CD4-positive, alpha-beta T cell treated with Interleukin-4 for 1 hour (primary cell): ENCODE measurements at regions not wholly inside any gene's neighbourhood (a gene's known extent, or its start where the extent isn't known, plus 50 kb on each side); places are given as distances from the start of the nearest gene placed in this dataset.

Experiments
- DNase-seq, 2 donors: peaks; one replicate each; pipeline ENCODE4 v3.0.0-alpha.2; 2020 to 2022

GRCh38 chr12:75587340-75588106, 76.1 kb upstream of the KRR1 start:
- no peak for DNase-seq

DNA sequence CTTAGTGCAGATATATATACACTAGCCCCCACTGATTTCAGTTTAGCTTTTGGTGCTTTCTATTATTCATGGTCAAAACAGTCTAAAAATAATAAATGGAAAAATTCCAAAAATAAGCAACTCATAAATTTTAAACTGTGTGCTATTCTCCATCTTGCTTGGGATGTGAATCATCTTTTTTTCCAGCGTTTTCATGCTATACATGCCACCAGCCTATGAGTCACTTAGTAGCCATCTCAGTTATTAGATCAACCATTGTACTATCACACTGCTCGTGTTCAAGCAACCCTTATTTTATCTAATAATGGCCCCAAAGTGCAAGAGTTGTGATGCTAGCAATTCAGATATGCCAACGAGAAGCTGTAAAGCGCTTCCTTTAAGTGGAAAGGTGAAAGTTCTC, 73.9 kb upstream of the KRR1 start:
- no peak for DNase-seq

DNA sequence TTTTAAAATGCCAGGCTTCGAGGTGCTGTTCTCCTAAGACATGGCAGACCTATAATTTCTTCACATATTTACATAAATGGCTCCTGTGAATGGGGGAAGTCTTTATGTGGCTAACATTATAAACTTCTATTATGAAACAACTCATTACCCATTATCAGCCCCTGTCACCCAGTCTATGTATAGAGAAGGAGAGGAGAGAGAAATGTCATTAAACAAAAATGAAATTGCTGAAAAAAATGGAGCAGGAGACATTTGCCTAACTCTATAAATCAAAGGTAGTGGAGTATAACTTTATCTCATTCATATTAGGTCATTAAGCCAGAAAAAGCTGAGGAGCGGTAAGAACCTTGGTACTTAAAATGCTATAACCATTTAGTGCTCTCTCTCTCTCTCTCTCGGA, 71.9 kb upstream of the KRR1 start:
- DNase-seq, result no peak

- DNase-seq, result no peak
Observed at GRCh38 chr12:75581515-75581914, 70.1 kb upstream of the KRR1 start.

DNA sequence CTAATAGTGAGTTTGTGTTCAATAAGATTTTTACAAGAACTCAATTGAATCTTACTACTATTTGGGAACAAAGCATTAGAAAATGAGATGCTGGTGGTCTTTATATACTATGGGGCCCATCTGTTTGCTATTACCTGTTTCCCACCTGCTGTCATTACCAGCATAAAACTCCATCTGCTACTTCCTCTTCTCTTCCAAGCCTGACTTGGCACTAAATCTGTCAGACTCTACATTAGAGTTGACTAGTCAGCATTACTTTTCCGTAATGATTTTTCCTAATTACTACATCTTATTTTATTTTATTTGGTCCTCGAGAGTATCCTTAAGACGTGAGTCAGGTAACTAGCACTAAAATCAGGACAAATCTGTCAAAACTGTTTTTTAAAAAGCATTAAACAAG, 68.1 kb upstream of the KRR1 start:
- DNase-seq, result no peak

GRCh38 chr12:75578546-75578945, 67.1 kb upstream of the KRR1 start:
- no peak for DNase-seq

DNA sequence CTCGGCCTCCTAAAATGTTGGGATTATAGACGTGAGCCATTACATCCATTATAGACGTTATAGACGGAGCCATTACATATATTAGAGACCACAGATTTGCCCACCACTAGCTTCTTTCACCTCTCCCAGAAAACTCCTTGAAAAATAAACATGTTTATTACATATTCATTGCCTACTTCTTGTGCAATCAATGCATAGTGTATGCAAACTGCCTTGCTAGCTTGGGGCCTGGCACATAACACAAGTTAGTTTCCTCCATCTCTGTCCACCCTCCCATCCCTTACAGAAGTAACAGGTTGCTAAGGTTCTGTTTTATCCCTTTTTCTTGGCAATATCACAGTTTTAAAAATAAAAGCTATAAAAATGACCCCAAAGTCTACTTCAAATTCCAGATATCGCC, 66.4 kb upstream of the KRR1 start:
- no peak for DNase-seq

GRCh38 chr12:75571656-75572205, 60.3 kb upstream of the KRR1 start:
- no peak for DNase-seq

DNA sequence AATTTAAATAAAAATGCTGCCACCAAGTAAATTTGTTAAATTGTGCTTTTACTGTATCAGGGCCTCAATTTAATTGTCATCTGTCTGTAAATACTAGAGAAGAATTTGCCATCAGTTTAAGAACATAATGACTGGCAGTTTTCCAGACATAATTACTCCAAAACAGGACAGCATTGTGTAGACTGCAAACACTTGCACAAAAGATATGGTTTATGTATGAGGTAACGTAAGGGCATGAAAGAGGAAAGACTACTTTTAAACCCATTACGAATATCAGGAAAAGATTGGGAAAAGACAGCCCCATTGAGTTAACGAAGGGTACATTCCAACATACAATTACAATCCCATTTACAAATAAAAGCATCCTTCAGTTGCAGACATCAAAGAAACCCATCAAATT, 59.8 kb upstream of the KRR1 start:
- DNase-seq, result no peak

DNA sequence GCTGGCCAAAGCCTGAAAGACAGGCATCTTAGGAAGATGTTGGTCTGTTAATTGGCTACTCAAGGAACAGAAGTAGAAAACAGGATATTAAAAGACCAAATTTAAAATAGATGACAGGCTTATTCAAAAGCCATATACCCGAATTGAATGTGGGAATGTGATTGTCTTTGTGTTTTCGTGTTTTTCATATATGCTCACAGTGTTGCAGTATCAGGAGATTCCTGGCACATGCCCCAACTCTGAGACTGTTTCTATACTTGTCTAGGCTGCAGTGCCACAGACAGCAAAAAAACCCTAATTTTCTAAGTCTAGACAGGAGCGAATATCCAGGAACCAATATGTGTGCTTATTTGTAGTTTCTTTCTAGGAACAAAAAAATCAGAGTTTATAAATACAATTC, 57.4 kb upstream of the KRR1 start:
- no peak for DNase-seq

- no peak for DNase-seq
Observed at GRCh38 chr12:75568393-75568792, 57.0 kb upstream of the KRR1 start.

DNA sequence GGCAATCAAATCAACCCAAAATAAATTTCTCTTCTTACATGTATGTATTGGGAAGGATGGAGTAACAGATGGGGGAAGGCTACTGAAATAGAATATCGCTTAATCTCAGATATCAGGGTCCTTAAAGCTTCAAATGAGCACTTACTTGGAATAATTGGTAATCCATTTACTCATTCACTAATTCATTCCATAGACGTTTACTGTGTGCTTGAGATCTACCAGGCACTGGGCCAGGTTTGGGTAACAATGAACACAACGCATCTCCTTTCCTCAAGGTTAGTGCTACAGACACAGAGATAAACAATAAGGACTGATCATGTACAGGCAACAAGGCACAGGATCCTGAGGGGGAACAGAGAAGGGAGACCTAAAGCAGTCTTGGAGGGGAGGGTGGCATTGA, 54.4 kb upstream of the KRR1 start:
- no peak for DNase-seq

DNA sequence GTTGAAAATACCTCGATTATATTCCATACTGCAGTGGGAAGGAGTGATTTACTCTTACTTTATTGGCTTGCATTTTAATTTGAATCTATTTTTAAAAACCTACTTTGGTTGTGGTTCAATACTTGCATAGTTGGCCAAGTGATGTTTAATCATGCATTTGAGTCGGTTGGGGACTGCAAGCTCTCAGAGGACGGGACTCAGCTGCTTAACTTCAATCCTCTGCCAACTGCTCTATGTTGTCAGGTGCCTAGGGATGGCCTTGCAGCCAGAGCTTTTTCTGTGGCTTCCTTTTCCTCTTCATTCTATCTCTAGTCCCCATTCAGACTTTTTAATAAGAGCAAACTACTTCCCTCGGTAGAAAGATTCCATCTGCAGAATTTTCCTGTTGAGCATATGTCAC, 53.4 kb upstream of the KRR1 start:
- no peak for DNase-seq

DNA sequence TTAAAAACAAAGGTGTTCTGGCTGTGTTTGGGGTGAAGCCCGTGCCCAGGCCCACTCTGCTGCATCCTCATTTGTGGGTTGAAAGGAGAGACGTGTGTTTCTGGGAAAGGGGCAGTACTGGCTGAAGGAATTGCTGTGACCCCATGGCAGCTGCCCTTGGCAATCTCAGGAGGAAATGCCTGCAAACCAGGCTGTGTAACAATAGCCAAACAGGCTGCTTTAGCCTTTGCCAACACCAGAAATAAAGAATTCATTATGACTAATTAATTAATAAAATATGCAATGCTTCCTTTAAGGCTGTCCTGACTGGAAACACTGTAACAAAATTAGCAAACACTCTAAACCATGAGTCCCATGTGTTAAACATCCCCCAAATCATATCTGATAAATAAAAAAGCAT, 53.0 kb upstream of the KRR1 start:
- DNase-seq, result no peak

DNA sequence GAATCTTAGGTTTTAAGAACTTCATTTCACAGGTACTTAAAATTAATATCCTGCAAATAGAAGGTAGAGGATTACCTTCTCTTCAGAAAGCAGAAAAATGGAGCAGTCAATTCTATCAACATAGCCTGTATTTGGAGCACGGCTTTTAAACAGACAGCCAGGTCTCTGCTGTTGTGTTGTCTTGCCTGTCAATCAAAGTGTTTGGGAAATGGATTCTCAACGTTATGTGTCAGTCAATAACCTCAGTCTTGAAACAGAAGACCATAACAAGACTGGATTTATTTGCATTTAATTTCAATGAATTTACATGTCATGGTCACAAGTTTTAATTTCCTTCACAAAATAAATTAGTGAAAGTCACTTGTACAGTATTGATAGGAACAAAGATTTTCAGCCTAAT, 51.9 kb upstream of the KRR1 start:
- no peak for DNase-seq

- no peak for DNase-seq
Observed at GRCh38 chr12:75561921-75562320, 50.5 kb upstream of the KRR1 start.
